Fibroblast of the conjunctiva (primary cell): ENCODE measurements at regions not wholly inside any gene's neighbourhood (a gene's known extent, or its start where the extent isn't known, plus 50 kb on each side); places are given as distances from the start of the nearest gene placed in this dataset.

Source experiments
- DNase-seq: peaks from one replicate; pipeline ENCODE4 v3.0.0-alpha.2; 2010; ENCODE audit warnings: low read depth

DNA sequence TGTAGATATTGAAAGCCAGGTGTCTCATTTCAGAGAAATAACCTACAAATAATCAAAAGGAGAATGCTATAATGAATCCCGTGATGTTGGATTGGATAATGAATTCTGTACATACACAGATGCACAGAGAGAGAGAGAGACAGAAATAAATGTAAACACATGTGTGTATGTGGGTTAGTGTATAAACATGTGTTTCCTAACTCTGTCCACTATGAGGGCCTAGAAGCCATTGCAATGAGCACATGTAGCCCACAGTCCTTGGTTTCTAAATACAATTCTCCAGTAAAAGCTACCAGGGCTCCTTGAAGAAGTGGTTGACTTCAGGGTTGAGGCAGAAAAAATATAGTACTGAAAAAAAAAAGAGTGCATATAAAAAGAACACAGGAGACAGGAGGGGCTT lies 109.5 kb downstream of the INHBB start:
- no peak for DNase-seq

DNA sequence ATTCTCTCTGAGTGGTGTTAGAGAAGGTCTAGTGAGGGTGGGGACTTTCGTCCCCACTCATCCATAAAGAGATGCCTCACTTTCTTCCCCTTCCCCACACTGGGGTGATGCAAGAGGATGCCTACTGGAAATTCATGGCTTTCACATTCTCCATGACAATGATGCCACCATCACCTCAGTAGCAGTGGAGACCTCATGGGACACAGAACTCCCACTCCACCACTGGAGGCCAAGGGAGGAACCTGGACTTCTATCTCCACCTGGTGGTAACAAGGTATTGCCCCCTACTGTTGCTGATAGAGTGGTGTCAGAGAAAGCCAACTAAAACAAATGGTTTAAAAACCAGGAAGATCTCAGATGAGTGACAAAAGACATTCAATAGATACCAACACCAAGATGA lies 110.9 kb downstream of the INHBB start:
- no peak for DNase-seq

DNA sequence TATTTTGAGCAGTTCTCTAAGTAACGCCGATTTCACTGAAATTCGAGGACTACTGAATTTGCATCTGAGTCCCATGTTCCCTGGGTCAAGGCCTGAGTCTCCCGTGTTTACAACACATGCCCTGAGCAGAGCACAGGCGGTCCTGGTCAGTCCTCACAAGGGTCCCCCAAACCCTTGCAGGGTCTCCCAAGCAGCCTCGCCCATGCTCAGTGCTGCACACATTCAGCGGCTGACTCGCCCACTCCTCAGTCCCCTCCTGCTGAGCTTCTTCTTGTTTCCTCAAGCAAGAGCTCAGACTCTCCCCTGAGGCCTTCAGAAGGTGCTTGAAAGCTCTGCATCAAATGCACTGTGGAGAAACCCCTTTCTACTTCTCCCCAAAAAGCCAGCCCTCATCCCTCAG lies 114.6 kb downstream of the INHBB start:
- DNase-seq = no peak

GRCh38 chr2:120461092-120461491 lies 115.2 kb downstream of the INHBB start:
- no peak for DNase-seq

- no peak for DNase-seq
Measured at GRCh38 chr2:120461546-120462537, 115.9 kb downstream of the INHBB start.

DNA sequence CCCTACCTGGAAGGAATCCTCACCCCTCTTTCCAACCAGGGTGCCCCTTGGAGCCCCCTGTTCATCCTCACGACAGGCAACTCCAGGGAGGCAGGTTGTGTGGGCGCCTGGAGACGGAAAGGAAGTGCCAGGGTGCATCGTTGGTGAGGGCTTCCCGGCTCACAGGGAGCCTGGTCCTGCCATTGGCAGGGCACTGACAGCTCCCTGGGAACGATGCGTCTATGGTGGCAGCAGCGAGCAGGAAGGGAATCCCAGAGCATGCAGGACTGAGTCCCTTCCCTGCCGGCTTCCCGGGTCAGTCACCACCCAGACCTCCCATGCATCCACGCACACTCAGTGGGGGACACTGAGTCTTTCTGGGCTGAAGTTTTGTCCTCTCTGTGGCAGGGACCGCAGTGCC lies 117.6 kb downstream of the INHBB start:
- DNase-seq = no peak

DNA sequence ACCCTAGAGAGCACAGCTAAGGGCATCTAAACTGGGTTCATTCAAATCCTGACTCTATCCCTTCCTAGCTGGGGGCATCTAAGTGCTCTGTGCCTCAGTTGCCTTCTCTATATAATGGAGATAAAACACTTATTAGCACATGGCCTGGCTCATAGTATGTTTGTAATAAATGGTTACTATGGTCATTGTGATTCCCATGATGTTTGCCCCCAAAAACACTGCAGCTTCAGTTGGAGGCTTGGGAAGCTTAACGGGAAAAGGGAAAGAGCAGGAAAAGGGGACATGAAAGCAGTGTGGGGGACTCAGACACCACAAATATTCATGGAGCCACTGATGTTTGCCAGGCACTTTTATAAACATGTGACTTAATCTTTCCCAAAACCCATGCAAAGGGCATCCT lies 118.1 kb downstream of the INHBB start:
- DNase-seq = no peak

DNA sequence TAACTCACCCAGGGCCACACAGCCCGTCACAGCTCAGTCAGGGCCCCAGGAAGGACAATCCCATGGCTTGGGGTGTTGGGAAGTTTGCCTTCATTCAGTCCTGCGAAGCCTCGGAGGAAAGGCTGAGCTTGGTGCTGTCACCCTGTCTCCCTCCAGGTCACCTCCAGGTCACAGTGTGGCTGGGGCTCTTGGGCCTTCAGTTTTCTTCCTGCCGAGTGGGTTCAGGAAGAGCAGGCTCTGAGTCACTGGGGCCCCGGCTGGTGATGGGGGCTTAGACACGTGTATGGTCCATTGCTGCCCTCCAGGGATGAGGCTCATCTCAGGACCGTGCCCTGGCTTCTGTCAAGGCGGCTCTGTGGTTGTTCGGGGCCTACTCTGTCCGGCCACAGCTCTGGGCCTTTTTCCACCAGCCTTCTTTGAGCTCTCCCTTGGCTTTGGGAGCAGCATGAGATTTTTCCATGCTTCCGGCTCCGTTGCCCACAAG lies 118.6 kb downstream of the INHBB start:
- DNase-seq = no peak

DNA sequence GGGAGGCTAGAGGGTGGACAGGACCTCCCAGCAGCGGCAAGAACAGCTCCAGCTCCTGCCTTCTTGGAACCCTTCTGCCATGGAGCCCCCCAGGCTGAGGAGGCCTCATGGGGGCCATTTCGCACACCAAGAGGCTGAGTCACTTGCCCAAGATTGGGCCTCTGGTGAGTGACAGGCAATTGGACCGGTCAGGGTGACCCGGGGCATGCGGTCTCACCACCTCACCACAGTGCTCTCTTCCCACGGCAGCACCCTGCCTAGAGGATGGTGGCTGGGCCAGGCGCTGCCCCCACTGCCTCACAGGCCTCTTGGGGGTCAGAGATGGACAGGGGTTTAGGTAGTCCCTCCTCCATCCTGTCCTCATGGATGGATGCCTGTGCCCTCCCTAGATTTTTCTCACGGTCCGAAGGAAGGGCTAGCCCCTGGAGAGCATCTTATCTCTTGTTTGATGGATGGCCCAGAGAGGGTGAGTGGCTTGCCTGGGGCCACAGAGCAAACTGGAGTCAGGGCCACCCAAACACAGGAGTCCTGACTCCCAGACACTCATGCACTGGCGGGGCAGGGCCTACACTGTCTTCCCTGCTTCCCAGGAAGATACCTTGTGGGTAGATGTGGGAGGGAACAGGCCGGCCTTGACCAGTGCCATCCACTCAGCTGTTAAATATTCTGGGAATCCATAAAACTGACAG lies 119.2 kb downstream of the INHBB start:
- no peak for DNase-seq

DNA sequence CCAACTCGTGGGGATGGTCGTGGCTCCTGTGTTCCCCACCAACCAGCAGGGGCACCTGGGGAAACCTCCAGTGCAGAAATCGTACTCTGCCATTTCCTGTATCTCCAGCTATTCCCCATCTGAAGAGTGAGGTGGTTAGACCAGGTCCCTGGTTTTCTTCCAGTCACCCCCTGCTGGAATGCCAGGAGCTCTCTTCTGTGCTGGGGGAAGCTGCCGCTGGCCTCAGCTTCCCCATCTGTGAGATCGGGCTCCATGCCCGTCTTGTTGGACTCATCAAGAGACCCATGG lies 119.7 kb downstream of the INHBB start:
- no peak for DNase-seq

DNA sequence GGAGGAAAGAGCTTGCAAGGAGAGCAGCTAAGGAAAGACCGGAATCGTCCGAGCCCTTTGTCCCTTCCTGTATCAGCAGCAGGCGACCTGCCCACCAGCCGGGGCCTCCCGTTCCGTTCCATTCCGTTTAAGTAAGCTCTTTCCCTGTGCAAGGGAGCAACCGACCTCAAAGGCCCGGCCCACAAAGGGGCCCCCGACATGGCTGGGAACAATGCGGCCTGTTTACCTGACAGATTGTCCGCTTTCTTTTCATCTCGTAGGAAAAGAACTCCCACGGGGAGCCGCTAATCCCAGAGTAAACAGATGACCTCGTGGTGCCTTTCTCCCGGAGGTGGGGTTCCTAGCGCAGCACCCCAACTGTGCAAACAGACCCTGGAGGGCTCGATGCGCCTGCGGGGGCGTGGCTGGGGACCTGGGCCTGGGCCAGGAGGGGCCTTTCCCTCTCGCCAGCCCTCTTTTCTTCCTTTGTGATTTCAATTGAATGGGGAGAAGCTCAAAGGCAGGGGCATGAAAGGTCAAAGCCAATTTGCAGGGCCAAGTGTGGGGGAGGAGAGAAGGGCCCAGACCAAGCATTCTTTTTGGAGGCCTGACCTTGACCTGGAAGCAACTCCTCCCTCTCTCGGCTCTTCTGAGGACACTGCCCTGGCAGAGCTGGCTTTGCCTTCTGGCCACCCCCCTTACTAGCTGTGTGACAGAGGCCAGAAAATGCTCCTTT lies 120.2 kb downstream of the INHBB start:
- DNase-seq = no peak

DNA sequence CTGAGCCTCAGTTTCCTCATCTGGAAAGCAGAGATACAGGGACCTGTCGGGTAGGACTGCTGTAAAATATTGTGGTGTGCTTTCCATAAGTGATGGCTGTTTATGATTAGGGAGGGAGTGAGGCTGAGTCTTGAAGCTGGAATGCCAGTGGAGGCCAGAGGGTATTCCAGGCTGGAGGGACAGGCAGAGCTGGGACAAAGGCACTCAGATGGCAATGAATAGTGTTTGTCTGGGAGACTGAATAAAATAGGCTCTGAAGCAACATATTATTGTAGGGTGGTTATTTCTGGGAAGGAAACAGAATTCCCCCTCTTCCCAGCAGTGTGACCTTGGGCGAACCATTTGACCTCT lies 120.7 kb downstream of the INHBB start:
- DNase-seq = no peak

DNA sequence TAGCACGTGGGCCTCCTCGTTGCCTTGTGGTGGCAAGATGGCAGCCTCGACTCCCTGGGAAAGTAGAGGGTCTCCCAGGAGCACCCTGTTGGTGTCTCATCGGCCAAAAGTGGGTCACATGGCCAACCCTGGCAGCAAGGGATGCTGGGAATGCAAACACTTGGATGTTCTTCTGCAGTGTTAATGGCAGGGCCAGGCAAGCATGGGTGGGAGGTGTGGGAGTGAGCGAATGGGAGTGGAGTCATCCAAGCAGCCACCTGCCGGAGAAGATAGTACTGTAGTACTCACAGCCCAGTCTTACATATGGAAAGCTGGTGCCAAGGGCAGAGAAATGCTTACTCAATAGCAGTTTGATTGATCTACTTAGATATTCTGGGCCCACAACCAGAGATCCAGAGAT lies 122.2 kb downstream of the INHBB start:
- no peak for DNase-seq

- no peak for DNase-seq
Measured at GRCh38 chr2:120469426-120469825, 123.5 kb downstream of the INHBB start.

GRCh38 chr2:120470041-120470965 lies 124.4 kb downstream of the INHBB start:
- peak; percentile 97 for DNase-seq

DNA sequence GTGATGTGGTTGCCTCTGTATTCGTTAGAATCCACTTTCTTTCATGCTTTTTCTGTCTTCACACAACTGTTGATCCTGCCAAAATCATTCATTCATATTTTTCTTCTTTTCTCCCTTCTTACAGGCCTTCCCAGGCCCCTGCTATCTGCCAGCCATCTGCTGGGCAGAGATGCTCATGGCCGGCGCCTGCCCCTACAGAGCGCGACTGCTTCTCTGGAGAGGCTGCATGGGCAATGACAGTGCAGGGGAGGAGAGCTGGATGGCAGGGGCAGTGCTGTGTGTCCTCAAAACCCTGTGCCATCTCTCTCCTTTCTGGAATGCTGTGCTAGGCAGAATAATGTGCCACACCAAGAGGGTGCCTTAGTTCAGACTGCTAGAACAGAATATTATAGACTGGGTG lies 125.2 kb downstream of the INHBB start:
- no peak for DNase-seq

GRCh38 chr2:120472031-120472430 lies 126.1 kb downstream of the INHBB start:
- DNase-seq = no peak

DNA sequence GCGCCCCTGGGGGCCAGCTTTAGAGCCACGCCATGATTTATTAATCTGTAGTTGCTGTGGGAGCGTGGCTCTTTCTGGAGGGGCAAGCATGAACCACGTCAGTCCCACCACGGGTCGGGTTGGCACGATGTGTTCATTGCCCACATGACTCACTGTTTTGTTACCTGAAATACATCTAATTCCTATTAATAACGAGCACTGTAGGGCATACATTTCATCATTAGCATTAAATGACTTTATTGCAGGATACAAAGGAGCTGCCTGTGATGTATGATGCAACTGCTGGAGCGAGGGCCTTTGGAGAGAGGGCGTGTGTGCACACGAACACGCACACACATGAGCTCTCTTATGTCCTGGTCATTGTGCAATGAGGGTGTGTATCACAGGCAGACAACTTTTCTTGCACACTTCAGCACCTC lies 127.0 kb downstream of the INHBB start:
- peak; percentile 14 for DNase-seq

DNA sequence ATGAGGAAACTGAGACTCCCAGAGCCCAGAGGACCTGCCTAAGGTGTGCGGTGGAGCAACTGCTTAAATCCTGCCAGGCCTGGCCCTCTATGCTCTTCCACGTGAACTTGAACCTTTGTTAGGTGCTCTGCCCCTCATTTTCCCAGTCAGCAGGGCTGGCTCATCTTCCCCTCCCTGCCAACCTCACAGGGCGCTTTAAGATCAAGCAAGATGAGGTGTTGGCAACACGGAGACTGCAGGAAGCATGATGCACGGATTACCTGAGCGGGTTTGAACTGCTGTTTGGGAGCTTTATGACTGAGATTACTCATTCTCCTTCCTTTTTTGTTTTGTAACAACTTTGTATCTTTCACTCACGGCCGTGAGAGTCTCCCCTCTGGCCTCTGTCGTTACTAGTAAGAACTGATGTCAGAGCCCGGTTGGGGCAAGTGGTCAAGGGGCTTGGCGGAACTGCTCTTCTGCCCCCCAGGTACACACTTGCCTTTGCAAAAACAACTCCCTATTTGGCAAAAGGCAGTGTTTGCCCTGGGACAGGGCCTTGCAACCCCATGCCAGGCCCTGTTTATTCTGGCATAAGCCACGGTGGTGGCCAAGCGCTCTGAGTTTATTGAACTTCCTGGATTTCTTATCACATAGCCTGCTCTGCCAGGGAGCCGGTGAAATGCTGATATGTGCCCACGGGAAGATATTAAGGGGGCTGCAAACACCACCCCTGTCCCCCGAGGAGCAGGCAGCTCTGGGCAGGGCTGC lies 127.8 kb downstream of the INHBB start:
- DNase-seq = no peak

DNA sequence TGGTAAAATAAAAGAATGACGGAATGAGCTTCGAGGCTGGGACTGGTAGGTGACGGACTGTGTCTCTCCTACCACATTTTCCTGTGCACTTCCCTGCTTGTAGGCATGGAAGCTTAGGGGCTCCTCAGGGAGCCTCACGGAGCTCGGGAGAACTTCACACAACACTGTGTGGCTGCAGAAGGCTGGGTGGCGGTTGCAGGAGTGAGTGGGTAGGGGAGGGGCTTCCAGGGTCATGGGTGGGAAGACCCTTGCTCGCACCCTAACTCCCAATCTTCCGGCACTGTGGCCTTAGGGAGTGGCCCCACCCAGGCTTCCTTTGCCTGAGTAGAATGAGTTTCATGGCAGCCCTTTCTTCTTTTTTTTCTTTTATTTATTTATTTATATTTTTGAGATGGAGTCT lies 128.6 kb downstream of the INHBB start:
- DNase-seq = no peak

DNA sequence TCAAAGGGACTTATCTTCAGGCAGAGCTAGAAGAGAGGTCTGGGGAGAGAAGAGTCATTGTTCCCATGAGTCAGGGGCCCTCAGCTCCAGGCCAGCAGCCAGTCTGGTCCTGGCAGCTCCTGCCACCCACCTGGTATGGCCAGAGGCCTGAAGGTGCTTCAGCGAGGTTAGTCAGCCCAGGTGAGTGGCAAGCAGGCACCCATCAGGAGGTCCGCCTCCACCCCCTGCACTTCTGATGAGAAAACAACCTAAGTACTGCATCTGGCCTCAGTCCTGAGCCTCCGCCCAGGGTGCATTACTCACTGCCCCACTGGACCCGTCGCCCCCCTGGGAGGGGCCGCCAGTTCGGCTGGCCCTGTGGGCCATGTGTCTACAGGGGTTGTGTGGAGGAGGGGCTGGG lies 130.2 kb downstream of the INHBB start:
- DNase-seq = no peak
